ENCODE measurements at regions not wholly inside any gene's neighbourhood (a gene's known extent, or its start where the extent isn't known, plus 50 kb on each side); places are given as distances from the start of the nearest gene placed in this dataset.

- TF ChIP-seq ETS1 (conservative IDR thresholded peaks at IDR 0.05; ENCODE audit: control insufficient read depth, low read depth, low read length) (no peak), ILF3 (IDR thresholded peaks at IDR 0.05; ENCODE audit: borderline replicate concordance) (no peak), SMAD4 (CRISPR knock-in tag; conservative IDR thresholded peaks at IDR 0.05) (no peak)
These were observed 527.1 kb upstream of the DPPA4 start for GRCh38 chr3:109864452-109864851.

Data from K562 (cell line).